ENCODE measurements at regions not wholly inside any gene's neighbourhood (a gene's known extent, or its start where the extent isn't known, plus 50 kb on each side); places are given as distances from the start of the nearest gene placed in this dataset.

DNA sequence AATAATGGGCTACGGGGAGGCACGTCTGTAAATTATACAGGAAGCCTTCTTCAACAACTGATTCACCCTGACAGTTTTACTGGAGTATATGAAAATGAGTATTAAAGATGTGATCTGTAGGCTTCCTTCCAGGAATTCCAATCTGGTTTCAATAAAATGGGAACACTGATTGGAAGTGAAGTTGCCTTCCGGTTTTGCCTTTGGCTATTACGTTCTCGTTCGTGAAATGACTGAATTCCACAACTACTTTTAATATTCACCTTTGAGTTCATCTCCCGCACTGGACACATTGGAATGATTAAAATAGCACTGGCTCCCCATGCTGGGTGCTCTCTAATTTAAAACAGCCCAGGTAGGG lies 350.1 kb upstream of the MKI67 start:
- Histone ChIP-seq H3K4me3 (ENCODE audit: low read length) (no peak overlapping the region), H3K4me2 (ENCODE audit: low read length) (no peak overlapping the region), H3K27me3 (ENCODE audit: control insufficient read depth, low read length) (no peaks in the 10 kb centered on the region), H3F3A (ENCODE audit: control insufficient read depth, insufficient read depth) (no peaks in the 10 kb centered on the region), H3K9me2 (replicated peaks; ENCODE audit: control insufficient read depth, low read length) (no peaks in the 10 kb centered on the region), H3K9me3 (ENCODE audit: control insufficient read depth, insufficient read depth, low read length) (peaks cover 3% of the 10 kb centered on the region; the same call in 1 of the 2 replicates), H4K20me1 (ENCODE audit: control insufficient read depth, insufficient read depth, low read depth, low read length) (no peaks in the 10 kb centered on the region), H3K79me2 (ENCODE audit: control insufficient read depth, low read length) (no peaks in the 10 kb centered on the region), H3K4me1 (ENCODE audit: control insufficient read depth, low read length) (no peaks in the 10 kb centered on the region), H3K27ac (ENCODE audit: low read depth, low read length) (no peak overlapping the region), H3K36me3 (ENCODE audit: control insufficient read depth, low read length) (no peaks in the 10 kb centered on the region)
- TF ChIP-seq EZH2phosphoT487 (IDR thresholded peaks at IDR 0.05; ENCODE audit: borderline replicate concordance, low read length) (no peak), CTCF (IDR thresholded peaks at IDR 0.05; ENCODE audit: low read depth, low read length, poor library complexity, severe bottlenecking) (no peak)

- H3K36me3 ChIP-seq (ENCODE audit: control insufficient read depth, low read length): no peaks in the 10 kb centered on the region
- H3K4me2 ChIP-seq (ENCODE audit: low read length): no peak overlapping the region
- H3K9me2 ChIP-seq (replicated peaks; ENCODE audit: control insufficient read depth, low read length): no peaks in the 10 kb centered on the region
- H4K20me1 ChIP-seq (ENCODE audit: control insufficient read depth, insufficient read depth, low read depth, low read length): no peaks in the 10 kb centered on the region
- H3K27me3 ChIP-seq (ENCODE audit: control insufficient read depth, low read length): no peaks in the 10 kb centered on the region
- no peaks in the 10 kb centered on the region for H3K79me2 ChIP-seq (ENCODE audit: control insufficient read depth, low read length)
- no peak for TF ChIP-seq CTCF (IDR thresholded peaks at IDR 0.05; ENCODE audit: low read depth, low read length, poor library complexity, severe bottlenecking)
- no peak for TF ChIP-seq EZH2phosphoT487 (IDR thresholded peaks at IDR 0.05; ENCODE audit: borderline replicate concordance, low read length)
- no peak overlapping the region for H3K27ac ChIP-seq (ENCODE audit: low read depth, low read length)
- H3K4me1 ChIP-seq (ENCODE audit: control insufficient read depth, low read length): no peaks in the 10 kb centered on the region
- no peaks in the 10 kb centered on the region for H3F3A ChIP-seq (ENCODE audit: control insufficient read depth, insufficient read depth)
- H3K9me3 ChIP-seq (ENCODE audit: control insufficient read depth, insufficient read depth, low read length): no peaks in the 10 kb centered on the region
- H3K4me3 ChIP-seq (ENCODE audit: low read length): no peak overlapping the region
These were observed 350.6 kb upstream of the MKI67 start for GRCh38 chr10:128476845-128477244.

DNA sequence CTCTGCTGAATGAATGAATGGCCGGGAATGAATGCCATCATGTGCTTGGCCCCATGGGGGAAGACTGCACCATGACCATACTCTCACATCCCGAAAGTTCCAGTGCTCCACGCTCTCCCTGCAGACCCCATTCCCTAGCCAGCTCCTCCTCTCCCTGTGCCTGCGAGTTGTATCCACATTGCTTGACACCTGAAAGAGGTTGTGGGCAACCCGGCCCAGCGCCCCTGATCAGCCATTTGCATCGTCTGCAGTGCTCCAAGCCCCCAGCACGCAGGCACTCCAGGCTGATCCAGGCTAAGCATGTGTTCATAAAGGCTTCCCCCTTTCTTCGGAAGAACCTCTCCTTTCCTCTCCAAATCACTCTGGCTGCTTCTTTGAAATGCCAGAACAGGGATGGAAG lies 354.4 kb upstream of the MKI67 start:
- Histone ChIP-seq H4K20me1 (ENCODE audit: control insufficient read depth, insufficient read depth, low read depth, low read length) (no peaks in the 10 kb centered on the region), H3F3A (ENCODE audit: control insufficient read depth, insufficient read depth) (no peaks in the 10 kb centered on the region), H3K79me2 (ENCODE audit: control insufficient read depth, low read length) (no peaks in the 10 kb centered on the region), H3K4me3 (ENCODE audit: low read length) (no peak overlapping the region), H3K36me3 (ENCODE audit: control insufficient read depth, low read length) (no peaks in the 10 kb centered on the region), H3K4me2 (ENCODE audit: low read length) (no peak overlapping the region), H3K4me1 (ENCODE audit: control insufficient read depth, low read length) (no peaks in the 10 kb centered on the region), H3K27me3 (ENCODE audit: control insufficient read depth, low read length) (no peaks in the 10 kb centered on the region), H3K9me2 (replicated peaks; ENCODE audit: control insufficient read depth, low read length) (no peaks in the 10 kb centered on the region), H3K9me3 (ENCODE audit: control insufficient read depth, insufficient read depth, low read length) (no peaks in the 10 kb centered on the region), H3K27ac (ENCODE audit: low read depth, low read length) (no peak overlapping the region)
- TF ChIP-seq EZH2phosphoT487 (IDR thresholded peaks at IDR 0.05; ENCODE audit: borderline replicate concordance, low read length): no peak
- TF ChIP-seq CTCF (IDR thresholded peaks at IDR 0.05; ENCODE audit: low read depth, low read length, poor library complexity, severe bottlenecking): no peak

Measured in DOHH2 (cell line).